Fibroblast of the aortic adventitia (primary cell): ENCODE measurements at regions not wholly inside any gene's neighbourhood (a gene's known extent, or its start where the extent isn't known, plus 50 kb on each side); places are given as distances from the start of the nearest gene placed in this dataset.

Source experiments
- DNase-seq: peaks from one replicate; pipeline ENCODE4 v3.0.0-alpha.2; 2010; ENCODE audit warnings: low read depth
- H3K4me3 ChIP-seq: 2 replicates; pipeline ENCODE4 v1.5.1; 2011; ENCODE audit warnings: low read depth, mild to moderate bottlenecking, control low read depth, low read length, moderate library complexity
- TF ChIP-seq, protein P1 (sequence below): IDR thresholded peaks from 2 replicates; pipeline ENCODE4 v1.5.1; 2011; ENCODE audit warnings: mild to moderate bottlenecking, low read length, control low read depth, inconsistent platforms; ENCODE audit not compliant: insufficient read depth

DNA sequence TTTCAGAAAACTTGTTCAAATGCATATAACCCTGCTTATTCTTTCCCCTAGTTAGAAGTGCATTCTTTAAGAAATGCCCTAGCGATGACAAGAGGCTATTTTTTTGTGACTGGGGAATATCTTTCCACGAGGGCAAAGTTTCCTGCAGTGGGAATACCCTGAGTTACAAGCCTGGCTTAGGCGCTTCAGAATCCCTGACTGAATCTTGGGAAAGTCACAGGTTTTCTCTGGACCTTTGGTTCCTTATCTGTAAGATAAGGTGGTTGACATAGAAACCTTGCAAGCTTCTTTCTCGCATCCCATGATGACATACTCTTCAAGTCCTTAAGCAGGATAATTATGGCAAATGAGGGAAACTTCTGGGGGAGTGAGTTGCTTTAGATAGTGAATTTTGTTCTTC is 80.5 kb upstream of the FZD8 start:
- DNase-seq, result no peak
- TF ChIP-seq, protein P1, sequence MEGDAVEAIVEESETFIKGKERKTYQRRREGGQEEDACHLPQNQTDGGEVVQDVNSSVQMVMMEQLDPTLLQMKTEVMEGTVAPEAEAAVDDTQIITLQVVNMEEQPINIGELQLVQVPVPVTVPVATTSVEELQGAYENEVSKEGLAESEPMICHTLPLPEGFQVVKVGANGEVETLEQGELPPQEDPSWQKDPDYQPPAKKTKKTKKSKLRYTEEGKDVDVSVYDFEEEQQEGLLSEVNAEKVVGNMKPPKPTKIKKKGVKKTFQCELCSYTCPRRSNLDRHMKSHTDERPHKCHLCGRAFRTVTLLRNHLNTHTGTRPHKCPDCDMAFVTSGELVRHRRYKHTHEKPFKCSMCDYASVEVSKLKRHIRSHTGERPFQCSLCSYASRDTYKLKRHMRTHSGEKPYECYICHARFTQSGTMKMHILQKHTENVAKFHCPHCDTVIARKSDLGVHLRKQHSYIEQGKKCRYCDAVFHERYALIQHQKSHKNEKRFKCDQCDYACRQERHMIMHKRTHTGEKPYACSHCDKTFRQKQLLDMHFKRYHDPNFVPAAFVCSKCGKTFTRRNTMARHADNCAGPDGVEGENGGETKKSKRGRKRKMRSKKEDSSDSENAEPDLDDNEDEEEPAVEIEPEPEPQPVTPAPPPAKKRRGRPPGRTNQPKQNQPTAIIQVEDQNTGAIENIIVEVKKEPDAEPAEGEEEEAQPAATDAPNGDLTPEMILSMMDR, result no peak
- H3K4me3 ChIP-seq, result no peak overlapping the region

DNA sequence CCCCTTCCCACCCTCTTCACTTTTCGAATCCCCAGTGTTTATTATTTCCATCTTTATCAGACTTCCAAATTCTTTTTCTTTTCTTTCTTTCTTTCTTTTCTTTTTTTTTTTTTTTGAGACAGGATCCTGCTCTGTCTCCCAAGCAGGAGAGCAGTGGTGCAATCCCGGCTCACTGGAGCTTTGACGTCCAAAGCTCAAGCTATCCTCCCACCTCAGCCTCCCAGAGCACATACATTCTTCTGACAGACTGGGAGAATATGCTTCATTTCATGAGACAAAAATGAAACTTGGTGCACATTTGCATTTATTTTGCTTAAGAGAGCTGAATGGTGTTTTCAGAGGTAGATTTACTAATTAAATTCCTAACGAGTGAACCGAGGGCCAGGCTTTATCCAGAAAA is 80.1 kb upstream of the FZD8 start:
- TF ChIP-seq, protein P1, result no peak
- H3K4me3 ChIP-seq, result no peak overlapping the region

DNA sequence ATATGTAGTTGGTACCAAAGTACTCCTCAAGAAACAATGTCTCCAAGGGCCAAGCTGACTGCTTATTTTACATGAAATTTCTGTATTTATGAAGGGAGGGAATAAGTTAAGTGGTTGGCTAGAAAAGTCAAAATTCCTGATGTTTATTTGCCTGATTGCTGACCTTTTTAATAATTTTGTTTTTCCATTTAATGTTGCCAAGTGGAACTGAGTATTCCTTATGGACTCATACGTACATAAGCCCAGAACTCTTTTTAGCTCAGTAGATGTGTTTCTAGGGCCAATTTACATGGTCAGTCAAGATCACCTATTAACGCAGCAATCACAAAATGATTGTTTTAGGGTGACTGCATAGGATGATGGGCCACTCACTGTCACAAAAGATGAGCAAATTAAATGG is 78.3 kb upstream of the FZD8 start:
- TF ChIP-seq, protein P1, result no peak
- no peak for DNase-seq
- no peak overlapping the region for H3K4me3 ChIP-seq

More for the DNA sequence above, 80.1 kb upstream of the FZD8 start:
- no peak for DNase-seq

DNA sequence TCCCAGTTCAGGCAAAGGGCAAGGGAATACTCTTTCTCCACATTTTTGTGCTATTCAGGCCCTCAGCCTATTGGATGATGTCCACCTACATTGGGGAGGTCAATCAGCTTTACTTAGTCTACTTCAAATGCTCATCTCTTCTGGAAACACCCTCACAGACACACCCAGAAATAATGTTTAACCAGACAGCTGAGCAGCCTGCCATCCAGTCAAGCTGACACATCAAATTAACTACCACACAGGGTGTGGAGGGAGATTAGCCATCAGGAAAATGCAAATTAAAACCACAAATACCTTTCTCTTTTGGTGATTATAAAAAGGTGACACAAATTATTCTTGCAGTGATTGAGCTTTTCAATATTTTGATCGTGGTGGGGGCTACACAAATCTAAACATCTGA is 74.7 kb upstream of the FZD8 start:
- no peak overlapping the region for H3K4me3 ChIP-seq
- TF ChIP-seq, protein P1, result no peak
- no peak for DNase-seq

DNA sequence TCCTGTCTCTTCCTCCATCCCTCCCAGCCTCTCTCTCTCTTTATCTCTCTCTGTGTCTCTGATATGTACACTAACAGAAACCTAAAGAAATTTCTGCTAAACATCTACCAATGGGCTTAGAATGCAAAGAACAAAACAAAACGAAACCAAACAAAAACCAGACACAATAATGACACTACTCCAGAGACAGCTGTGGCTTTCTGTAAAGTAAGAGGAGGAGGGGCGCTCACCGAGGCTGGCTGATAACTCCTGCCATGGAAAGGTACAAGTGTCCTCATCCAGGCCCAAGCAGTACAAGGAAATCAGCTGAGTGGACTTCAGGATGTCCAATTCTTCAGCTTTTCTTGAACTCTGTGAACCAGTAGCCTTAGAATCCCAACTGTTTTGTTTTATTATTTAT is 70.4 kb upstream of the FZD8 start:
- no peak overlapping the region for H3K4me3 ChIP-seq
- TF ChIP-seq, protein P1, result no peak
- DNase-seq, result no peak

DNA sequence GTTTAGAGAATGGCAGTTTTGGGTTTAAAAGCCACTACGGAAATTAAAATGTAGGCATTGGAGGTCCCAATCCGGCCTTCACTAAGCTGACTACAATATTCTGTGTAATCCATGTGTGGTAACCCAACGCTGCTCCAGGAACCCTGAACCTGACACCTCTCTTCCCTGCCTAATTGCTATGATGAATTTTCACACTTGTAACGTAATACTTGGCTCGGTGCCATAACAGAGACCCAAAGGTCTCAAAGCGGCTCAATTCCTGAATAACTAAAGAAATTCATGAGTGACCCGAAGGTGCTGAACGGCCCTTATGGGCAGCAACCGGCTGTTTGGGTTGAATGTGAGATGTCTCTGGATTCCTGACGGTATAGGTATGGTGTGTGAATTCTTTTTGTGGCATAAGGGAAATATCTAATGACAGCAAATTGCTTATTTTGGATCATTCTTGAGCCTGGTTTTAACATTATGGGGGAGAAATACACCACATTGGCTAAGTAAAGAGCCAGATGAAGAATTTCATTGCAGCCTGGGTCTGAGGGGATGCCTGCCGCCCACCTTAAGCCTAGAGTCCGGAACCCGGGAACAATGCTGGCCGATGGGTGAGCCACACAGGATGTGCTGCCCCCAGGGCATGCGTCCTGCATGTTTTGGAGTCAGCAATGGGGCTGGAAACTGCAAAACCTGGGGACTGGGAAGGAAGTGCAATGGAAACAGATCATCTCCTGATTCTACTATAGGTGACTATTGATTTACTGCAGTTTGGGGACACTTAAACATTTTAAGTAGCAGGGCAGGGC is 69.7 kb upstream of the FZD8 start:
- DNase-seq, result no peak
- H3K4me3 ChIP-seq, result no peak overlapping the region
- TF ChIP-seq, protein P1, result no peak
